ENCODE measurements at regions not wholly inside any gene's neighbourhood (a gene's known extent, or its start where the extent isn't known, plus 50 kb on each side); places are given as distances from the start of the nearest gene placed in this dataset.
A peak's percentile ranks its signal among the peaks of the same experiment; 100 is the strongest.

DNA sequence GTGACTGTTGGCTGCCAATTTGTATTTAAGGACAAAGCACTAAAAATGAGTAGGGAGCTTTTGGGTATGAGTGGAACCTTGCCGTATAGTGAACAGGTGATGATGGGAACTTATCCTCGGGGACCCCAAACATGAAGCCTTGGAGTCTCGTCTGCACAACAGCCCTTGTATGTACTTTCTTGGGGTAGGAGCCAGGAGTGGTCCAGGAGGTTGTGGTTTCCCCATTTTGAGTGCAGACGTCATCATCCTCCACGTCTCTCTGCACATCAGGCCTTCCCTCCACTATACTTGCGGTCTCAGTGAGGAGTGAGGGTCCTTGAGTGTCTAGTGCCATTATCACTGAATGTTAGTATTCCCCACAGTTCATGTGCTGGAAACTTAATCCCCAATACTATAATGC, 101.5 kb upstream of the HS6ST1 start:
- ATAC-seq, result no peak
- Mint-ChIP-seq H3K9me3 (peaks cover 4% of the 10 kb centered on the region in 2 donors), H3K27ac (no peak overlapping the region), H3K36me3 (peaks cover 0 to 7% of the 10 kb centered on the region in 2 donors)
- no peak for DNase-seq (ENCODE audit: low spot score in 2 of 2)

DNA sequence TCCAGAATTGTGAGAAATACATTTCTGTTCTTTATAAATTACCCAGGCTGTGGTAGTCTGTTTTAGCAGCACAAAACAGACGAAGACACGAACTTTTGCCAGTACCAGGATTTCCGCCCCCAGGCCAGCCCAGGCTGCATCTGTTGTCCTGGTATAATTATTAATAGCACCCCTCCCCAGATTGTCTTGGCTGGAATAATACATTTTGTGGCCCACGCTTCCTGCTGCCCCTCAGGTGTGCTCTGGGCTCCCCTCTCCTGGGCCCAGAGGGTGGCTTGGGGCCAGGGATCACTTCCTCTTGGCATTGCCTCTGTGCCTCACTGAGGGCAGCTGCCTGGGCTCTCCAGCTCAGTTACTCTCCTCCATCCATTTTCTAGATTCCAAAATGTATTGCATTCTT, 102.1 kb upstream of the HS6ST1 start:
- ATAC-seq (no peak), DNase-seq (ENCODE audit: low spot score in 2 of 2) (no peak)

DNA sequence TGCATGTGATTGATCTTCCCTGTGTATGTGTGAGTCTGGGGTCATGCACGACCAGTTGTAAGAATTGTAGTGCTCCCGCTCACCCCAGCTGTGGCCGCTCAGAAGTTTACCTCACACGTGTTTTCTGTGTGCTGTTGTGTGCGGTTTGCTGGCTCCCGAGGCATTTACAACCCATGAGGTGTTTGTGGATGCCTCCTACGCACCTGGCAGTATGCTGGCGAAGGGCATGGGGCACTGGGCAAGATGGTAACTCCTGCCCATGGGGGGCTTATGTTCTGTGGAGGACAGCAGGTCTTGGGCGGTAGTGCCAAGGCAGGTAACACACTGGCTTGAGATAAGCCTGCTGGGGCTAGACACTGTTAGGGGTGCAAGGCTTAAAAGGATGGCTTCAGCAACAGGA, 102.6 kb upstream of the HS6ST1 start:
- Mint-ChIP-seq H3K36me3 (peaks cover 0 to 7% of the 10 kb centered on the region in 2 donors), H3K27ac (no peak overlapping the region), H3K9me3 (peaks cover 4% of the 10 kb centered on the region in 2 donors)
- ATAC-seq (no peak), DNase-seq (ENCODE audit: low spot score in 2 of 2) (peak in 1 of 2 donors; percentile 7)

More for the DNA sequence above, 102.1 kb upstream of the HS6ST1 start:
- Mint-ChIP-seq H3K27ac (no peak overlapping the region), H3K9me3 (peaks cover 4% of the 10 kb centered on the region in 2 donors), H3K36me3 (peaks cover 0 to 7% of the 10 kb centered on the region in 2 donors)

DNA sequence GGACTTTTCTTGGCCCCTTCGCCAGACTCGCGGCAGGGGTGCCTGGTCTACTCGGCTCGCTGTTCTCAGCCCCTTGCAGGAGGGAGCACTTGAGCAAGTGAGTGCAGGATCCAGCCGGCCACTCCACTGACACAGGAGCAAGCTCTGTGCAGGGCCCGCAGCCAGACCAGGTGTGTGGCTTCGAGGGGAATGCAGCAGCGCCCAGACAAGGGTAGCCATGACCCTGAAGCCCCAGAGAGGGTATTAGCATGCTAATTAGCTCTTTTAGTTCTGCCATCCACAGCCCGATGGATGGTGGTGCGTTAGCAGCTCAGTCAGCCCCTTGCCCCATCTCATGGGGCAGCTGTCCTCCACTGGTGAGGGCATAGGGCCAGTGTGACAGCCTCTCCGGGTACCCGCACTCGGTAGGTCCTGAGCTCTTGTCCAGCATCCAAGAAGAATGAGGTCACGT, 103.2 kb upstream of the HS6ST1 start:
- no peak for ATAC-seq
- H3K27ac Mint-ChIP-seq, result no peak overlapping the region

DNA sequence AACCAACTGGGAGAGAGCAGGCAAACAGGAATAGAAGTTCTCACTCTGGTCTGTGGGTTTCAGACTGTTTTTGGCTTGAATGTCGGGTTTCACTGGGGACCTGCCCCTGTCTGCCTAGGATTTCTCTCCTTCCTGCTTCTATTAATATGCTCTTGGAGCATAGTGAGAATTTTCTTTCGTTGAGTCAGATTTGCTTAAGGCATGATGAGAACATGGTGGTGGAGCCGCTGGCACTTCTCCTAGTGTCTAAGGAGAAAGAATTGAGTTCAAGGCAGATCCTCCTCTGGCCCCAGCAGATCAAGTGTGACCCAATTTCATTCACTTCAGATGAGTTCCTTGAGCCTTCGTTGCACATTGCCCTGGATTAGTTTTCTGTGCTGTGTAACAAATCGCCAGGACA, 103.9 kb upstream of the HS6ST1 start:
- H3K36me3 Mint-ChIP-seq, result peaks cover 0 to 7% of the 10 kb centered on the region in 2 donors
- no peak for DNase-seq (ENCODE audit: low spot score in 2 of 2)
- H3K9me3 Mint-ChIP-seq, result peaks cover 4% of the 10 kb centered on the region in 2 donors
- no peak for ATAC-seq
- H3K27ac Mint-ChIP-seq, result no peak overlapping the region

More for the DNA sequence above, 103.2 kb upstream of the HS6ST1 start:
- peak in 1 of 2 donors; percentile 43 for DNase-seq (ENCODE audit: low spot score in 2 of 2)
- Mint-ChIP-seq H3K9me3 (peaks cover 4% of the 10 kb centered on the region in 2 donors), H3K36me3 (peaks cover 0 to 7% of the 10 kb centered on the region in 2 donors)

DNA sequence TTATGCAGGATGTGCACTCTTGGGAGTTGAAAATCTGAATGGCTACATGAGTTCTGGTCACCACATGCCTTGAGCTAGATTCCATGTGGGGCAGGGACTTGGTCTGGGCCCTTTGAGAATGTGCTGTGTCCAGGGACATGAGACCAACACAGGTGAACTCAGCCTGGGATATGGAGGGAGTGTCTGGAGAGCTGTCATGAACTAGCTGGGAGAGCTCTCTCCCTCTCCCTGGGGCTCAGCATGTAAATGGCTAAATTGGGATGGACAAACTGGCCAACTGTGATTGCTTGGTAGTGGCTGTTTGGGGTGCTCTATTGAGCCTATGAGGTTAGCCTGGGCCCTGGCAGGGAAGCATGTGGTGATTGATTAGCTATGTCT, 105.1 kb upstream of the HS6ST1 start:
- H3K27ac Mint-ChIP-seq, result no peak overlapping the region
- peak in 1 of 2 donors; percentile 43 for DNase-seq (ENCODE audit: low spot score in 2 of 2)
- peaks cover 4% of the 10 kb centered on the region in 2 donors for H3K9me3 Mint-ChIP-seq
- H3K36me3 Mint-ChIP-seq, result peaks cover 0 to 7% of the 10 kb centered on the region in 2 donors
- no peak for ATAC-seq

DNA sequence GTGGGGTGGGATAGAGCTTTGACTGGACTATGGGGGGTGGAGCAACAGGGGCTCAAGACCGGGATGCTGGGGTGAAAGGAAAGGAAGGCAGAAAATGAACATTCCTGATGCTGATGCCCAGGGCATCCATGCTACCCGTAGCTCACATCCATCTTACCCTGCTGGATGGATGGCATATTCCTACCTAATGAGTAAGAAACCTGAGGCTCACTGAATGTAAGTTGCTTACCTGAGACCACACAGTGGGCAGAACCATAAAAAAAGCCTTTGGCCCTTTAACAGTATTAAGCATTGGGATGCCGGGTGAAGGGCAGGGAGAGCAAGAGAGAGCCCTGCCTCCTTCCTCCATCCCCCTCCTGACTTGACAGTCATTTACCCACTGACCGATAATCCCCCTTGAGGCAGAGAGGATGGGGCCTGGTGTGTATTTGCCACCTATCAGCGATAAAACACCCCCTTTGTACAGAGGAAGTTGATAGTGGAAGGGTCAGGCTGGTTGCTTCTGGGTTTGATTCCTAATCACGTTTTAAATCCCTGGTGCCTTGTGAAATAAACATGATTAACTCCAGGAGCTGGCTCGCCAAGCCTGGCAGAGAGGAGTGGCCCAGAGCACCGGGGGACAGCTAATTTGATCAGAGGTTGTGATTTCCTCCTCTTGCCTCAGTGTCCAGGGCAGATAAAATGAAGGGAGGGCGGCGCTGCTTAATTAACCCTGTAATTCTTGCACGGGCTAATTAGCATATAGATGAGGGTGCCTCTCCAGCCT, 105.9 kb upstream of the HS6ST1 start:
- DNase-seq (ENCODE audit: low spot score in 2 of 2) (peak in 1 of 2 donors; percentile 25), ATAC-seq (no peak)
- Mint-ChIP-seq H3K27ac (no peak overlapping the region), H3K36me3 (peaks cover 0 to 5% of the 10 kb centered on the region in 2 donors), H3K9me3 (peaks cover 2 to 6% of the 10 kb centered on the region in 2 donors)

DNA sequence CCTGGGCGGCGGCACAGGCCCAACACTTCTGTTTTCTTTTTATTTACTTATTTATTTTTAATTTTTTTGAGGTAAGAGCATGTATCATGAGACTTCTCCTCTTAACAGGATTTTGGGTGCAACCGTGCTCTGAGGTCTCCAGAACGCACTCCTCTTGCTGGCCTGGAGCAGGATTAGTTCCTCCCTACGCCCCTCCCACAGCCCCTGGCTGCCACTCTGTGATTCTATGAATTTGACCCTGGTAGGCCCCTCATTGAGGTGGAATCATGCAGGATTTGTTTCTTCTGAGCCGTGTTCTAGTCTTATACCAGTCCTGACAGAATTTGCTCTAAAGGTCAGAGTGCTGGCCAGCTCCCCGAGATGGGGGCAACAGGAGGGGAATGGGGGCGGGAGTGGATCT, 106.5 kb upstream of the HS6ST1 start:
- peaks cover 0 to 7% of the 10 kb centered on the region in 2 donors for H3K9me3 Mint-ChIP-seq
- H3K36me3 Mint-ChIP-seq, result no peaks in the 10 kb centered on the region
- no peak for DNase-seq (ENCODE audit: low spot score in 2 of 2)
- no peak overlapping the region for H3K27ac Mint-ChIP-seq
- ATAC-seq, result no peak

DNA sequence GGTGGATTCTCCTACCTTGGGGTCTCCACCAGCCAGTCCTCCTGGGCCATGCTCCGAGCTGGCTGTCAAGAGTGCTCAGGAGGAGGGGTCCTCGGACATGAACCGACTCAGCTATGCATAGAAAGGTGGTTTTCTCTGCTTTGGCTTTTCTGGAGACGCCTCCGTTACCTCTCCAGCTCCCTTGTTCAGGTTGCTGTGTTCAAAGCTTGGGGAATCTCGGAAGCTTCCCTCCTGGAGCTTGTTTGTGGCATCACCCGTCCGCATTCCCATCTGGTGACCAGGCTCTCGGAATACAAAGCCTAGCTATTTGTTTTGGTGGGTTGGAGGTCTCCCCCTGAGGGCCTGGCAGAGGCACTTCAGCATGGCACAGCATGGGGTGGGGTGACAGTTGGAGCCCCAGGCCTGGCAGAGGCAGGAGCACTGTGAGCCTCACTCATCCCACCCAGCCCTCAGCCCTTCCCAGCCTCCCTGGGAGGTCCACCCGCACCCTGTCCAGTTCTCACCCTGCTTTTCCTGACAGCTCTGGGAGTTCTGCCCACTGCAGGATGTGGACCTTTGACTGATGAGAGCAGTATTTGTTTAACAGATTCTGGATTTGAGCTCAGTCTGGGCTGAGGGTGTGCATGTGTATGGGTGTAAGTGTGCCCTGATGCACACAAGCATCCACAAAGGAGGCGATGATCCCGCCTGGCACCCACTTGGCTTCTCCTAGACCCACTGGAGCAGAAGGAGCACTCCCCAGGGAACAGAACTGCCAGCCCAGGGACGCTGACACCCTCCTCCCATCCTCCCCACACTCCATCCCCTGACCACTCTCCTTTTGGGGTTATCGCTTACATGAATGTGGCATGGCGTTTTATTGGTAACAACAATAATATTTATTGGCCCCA, 107.3 kb upstream of the HS6ST1 start:
- DNase-seq (ENCODE audit: low spot score in 2 of 2), result no peak

DNA sequence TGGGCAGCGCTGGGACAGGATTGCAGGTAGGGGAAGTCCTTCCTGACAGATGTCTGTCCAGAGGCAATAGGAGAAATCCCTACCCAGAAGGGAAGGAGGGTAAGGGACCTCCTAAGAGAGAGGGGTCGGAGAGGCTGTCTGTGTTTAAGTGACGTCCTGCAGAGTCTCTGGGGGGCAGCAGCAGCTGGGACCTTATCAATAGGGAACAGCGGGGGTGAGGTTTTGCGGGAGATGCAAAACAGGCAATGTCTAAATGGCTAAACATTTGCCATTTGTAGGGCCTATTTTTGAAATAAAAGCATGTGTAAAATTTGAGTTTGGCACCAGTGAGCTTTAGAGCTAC, 108.7 kb upstream of the HS6ST1 start:
- ATAC-seq (no peak), DNase-seq (ENCODE audit: low spot score in 2 of 2) (no peak)
- no peak overlapping the region for H3K27ac Mint-ChIP-seq
- no peaks in the 10 kb centered on the region for H3K36me3 Mint-ChIP-seq
- peaks cover 0 to 7% of the 10 kb centered on the region in 2 donors for H3K9me3 Mint-ChIP-seq

More for the DNA sequence above, 107.3 kb upstream of the HS6ST1 start:
- Mint-ChIP-seq H3K36me3 (no peaks in the 10 kb centered on the region), H3K27ac (no peak overlapping the region), H3K9me3 (peaks cover 0 to 7% of the 10 kb centered on the region in 2 donors)
- ATAC-seq, result no peak

DNA sequence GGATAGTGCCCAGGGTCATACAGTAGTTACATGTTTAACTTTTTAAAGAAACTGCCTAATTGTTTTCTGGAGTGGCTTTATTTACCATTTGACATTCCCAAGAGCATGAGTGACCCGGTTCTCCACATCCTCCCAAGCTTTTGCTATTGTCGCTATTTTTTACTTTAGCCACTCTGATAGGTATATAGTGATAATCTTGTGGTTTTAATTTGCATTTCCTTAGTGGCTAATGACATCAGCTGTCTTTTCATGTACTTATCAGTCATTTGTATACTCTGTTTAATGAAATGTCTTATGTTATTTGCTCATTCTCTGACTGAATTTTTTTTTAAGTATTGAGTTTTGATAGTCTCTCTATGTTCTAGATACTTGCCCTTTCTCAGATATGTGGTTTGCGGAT, 109.7 kb upstream of the HS6ST1 start:
- DNase-seq (ENCODE audit: low spot score in 2 of 2), result no peak
- no peak for ATAC-seq
- Mint-ChIP-seq H3K36me3 (no peaks in the 10 kb centered on the region), H3K27ac (no peak overlapping the region), H3K9me3 (peaks cover 0 to 7% of the 10 kb centered on the region in 2 donors)

DNA sequence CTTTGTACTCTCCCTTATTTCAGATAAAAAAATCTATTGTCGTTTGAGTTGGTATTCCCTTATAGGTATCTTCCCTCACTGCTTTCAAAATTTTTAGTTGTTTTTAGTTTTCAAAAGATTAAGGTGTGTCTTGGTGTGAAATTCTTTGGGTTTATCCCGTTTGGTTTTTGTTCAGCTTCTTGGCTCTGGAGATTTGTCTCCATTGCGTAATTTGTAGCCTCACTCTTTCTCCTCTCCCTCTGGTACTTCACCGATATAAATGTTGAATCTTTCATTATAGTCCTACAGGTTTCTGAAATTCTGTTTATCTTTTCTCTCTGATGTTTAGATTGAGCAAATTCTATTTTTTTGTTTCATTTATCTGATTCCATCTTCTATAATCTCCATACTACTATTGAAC, 113.8 kb upstream of the HS6ST1 start:
- Mint-ChIP-seq H3K27ac (no peak overlapping the region), H3K36me3 (no peaks in the 10 kb centered on the region), H3K9me3 (peaks cover 0 to 7% of the 10 kb centered on the region in 2 donors)
- DNase-seq (ENCODE audit: low spot score in 2 of 2), result no peak
- no peak for ATAC-seq

DNA sequence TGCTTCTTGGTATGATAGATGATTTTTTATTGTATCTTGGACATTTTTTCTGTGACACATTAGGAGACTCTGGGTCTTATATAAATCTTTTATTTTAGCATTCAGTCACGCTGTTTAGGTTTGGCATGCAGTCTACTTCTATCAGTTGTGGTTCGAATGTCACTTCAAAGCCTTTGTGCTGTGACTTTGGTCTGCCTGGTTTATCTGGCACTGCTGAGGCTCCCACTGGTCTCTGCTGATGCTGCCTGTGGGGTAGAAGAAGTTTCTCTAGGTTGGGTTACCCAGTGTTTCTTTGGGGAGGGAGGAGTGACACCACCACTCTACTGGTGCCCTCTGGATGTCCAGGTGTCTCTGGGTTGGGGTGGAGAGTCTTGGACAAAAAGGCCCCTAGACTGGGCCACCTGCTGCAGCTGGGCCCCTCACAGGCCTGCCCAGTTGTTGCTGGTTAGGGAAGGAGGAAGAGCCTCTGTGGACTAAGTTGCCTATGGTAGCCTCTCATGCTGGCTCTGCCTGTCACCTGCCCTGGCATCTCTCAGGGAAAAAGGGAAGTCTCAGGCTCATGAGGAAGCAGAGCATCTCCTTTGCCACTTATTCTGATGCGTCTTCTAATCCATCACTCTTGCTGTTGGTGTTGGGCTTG, 115.4 kb upstream of the HS6ST1 start:
- DNase-seq (ENCODE audit: low spot score in 2 of 2), result no peak
- Mint-ChIP-seq H3K36me3 (no peaks in the 10 kb centered on the region), H3K9me3 (peaks cover 0 to 7% of the 10 kb centered on the region in 2 donors), H3K27ac (no peak overlapping the region)
- ATAC-seq, result no peak

DNA sequence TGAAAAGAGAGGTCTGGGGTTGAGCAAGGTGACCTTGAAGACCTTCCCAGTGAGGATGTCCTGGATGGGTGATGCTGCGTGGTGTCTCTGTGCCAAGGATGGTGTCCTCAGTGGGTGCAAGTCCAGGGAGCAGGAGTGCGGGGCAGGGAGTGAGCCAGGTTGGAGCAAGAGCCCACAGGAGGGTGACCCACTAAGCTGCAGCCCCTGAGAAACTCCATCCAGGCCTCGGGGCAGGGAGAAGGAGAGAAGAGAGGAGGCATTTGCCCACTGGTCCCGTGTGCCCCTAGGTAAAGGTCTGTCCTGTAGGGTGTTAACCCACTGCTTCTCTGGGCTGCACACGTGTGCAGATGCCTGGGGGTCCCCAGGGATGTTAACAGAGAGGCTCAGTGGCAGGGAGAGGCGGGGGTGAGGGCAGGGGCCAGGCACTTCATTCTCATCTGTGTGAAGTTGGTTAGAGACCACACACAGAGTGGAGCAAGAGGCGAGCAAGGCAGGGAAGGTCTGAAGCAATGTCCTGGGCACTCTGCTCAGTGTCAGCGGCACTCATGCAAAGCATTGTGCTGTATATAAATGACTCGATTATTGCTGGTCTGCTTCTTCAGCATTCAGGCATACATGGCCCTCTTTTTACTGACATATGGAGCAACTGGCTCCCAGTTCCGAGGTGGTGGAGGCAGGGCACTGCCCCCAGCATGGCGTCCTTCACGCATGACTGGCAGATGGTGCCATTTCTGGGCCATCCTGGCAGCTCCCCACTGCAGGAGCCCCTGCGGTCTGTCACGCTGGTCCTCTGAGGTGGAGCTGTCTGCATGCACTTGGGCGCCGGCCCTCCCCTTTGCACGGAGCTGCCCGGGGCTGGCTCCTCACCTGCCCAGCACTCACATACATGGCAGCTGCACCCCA, 117.2 kb upstream of the HS6ST1 start:
- Mint-ChIP-seq H3K9me3 (no peaks in the 10 kb centered on the region), H3K36me3 (no peaks in the 10 kb centered on the region), H3K27ac (no peak overlapping the region)
- peak in 1 of 2 donors; percentile 21 for DNase-seq (ENCODE audit: low spot score in 2 of 2)
- no peak for ATAC-seq

DNA sequence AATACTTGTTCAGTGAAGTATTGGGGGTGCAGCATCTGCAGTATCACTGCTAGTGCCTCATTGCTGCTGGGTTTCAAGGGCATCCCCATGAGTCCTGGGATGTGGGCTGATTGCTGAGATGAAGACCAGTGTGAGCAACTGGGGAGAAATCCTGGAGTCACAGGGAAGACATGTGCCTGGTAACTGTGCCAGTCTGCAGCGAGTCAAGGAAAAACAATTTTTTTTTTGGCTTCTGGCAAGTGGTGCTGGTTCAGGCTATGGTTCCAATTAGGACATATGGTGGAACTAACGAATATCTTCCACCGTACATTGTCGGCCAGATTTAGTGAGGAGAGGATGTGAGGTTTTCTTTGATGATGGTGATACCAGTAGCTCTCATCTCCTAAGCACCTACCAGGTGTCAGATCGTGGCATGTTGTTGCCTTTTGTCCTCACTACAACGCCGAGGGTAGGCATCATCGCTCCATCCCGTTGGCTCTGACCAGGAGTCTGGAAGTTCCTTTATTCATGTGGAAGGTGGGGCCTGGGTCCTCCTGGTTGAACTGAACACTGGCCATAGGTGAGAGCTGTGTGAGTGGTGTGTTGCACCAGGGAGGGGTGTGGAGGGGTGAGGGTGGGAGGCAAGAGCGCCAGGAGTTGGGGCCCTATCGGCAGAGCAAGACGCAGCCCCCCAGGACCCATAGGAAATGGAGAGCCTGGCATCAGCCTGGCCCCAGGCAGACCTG, 118.0 kb upstream of the HS6ST1 start:
- DNase-seq (ENCODE audit: low spot score in 2 of 2) (peak in 1 of 2 donors; percentile 16), ATAC-seq (no peak)
- Mint-ChIP-seq H3K36me3 (no peaks in the 10 kb centered on the region), H3K27ac (no peak overlapping the region), H3K9me3 (no peaks in the 10 kb centered on the region)

Data from activated naive CD4-positive, alpha-beta T cell treated with anti-CD3 and anti-CD28 coated beads, Interleukin-2, amount 50 U/mL, for 72 hours (primary cell).